Type B pancreatic cell (in vitro differentiated cells): ENCODE measurements at regions not wholly inside any gene's neighbourhood (a gene's known extent, or its start where the extent isn't known, plus 50 kb on each side); places are given as distances from the start of the nearest gene placed in this dataset.
"Not testable (repeated sequence)": the region's sequence is repeated elsewhere in the genome, so short reads cannot be mapped to it uniquely, and the experiment has no call there.

Experiments used
- DNase-seq: peaks from one replicate; pipeline ENCODE4 v3.0.0; 2021; ENCODE audit warnings: mixed read lengths; ENCODE audit not compliant: unreplicated experiment; ENCODE audit errors: extremely low spot score
- H3K27ac Mint-ChIP-seq: 2 replicates; pipeline ENCODE4 v1.8.0; 2021; ENCODE audit warnings: mild to moderate bottlenecking, mixed read lengths
- H3K27me3 Mint-ChIP-seq: 2 replicates; pipeline ENCODE4 v1.8.0; 2021; ENCODE audit warnings: mixed read lengths
- H3K36me3 Mint-ChIP-seq: 2 replicates; pipeline ENCODE4 v1.8.0; 2021; ENCODE audit warnings: mixed read lengths
- H3K4me1 Mint-ChIP-seq: one replicate; pipeline ENCODE4 v1.8.0; 2021; ENCODE audit warnings: mixed read lengths; ENCODE audit not compliant: unreplicated experiment
- H3K4me3 Mint-ChIP-seq: 2 replicates; pipeline ENCODE4 v1.8.0; 2021; ENCODE audit warnings: mild to moderate bottlenecking, mixed read lengths
- H3K9me3 Mint-ChIP-seq: 2 replicates; pipeline ENCODE4 v1.8.0; 2021; ENCODE audit warnings: mixed read lengths
- CTCF ChIP-seq: fragments of 200-600 bp; sonication (generic); conservative IDR thresholded peaks from 2 replicates; pipeline ENCODE4 v1.5.0; 2021; ENCODE audit warnings: antibody characterized with exemption, mild to moderate bottlenecking

GRCh38 chr12:102643879-102644575, 163.7 kb upstream of the IGF1 start:
- TF ChIP-seq CTCF, result no peak
- Mint-ChIP-seq H3K4me3 (no peak overlapping the region), H3K4me1 (no peaks in the 10 kb centered on the region), H3K27ac (no peak overlapping the region), H3K9me3 (no peaks in the 10 kb centered on the region), H3K27me3 (no peaks in the 10 kb centered on the region), H3K36me3 (no peaks in the 10 kb centered on the region)
- DNase-seq, result no peak

- H3K36me3 Mint-ChIP-seq, result no peaks in the 10 kb centered on the region
- TF ChIP-seq CTCF, result no peak
- H3K27ac Mint-ChIP-seq, result no peak overlapping the region
- H3K4me1 Mint-ChIP-seq, result no peaks in the 10 kb centered on the region
- no peaks in the 10 kb centered on the region for H3K27me3 Mint-ChIP-seq
- H3K4me3 Mint-ChIP-seq, result no peak overlapping the region
- no peaks in the 10 kb centered on the region for H3K9me3 Mint-ChIP-seq
- DNase-seq, result no peak
Measured at GRCh38 chr12:102642199-102642598, 161.8 kb upstream of the IGF1 start.

- H3K9me3 Mint-ChIP-seq, DNase-seq, H3K27me3 Mint-ChIP-seq, H3K4me1 Mint-ChIP-seq, H3K4me3 Mint-ChIP-seq, H3K36me3 Mint-ChIP-seq, H3K27ac Mint-ChIP-seq: not testable (repeated sequence)
Measured at GRCh38 chr12:102640658-102641057, 160.3 kb upstream of the IGF1 start.

- no peak overlapping the region for H3K27ac Mint-ChIP-seq
Measured at GRCh38 chr12:102638777-102639176, 158.4 kb upstream of the IGF1 start.

GRCh38 chr12:102633981-102634605, 153.7 kb upstream of the IGF1 start:
- H3K4me1 Mint-ChIP-seq, result no peaks in the 10 kb centered on the region
- no peak overlapping the region for H3K27ac Mint-ChIP-seq
- no peaks in the 10 kb centered on the region for H3K36me3 Mint-ChIP-seq
- no peak for DNase-seq
- no peak overlapping the region for H3K4me3 Mint-ChIP-seq
- no peaks in the 10 kb centered on the region for H3K9me3 Mint-ChIP-seq
- no peaks in the 10 kb centered on the region for H3K27me3 Mint-ChIP-seq
- TF ChIP-seq CTCF, result no peak

More at GRCh38 chr12:102638777-102639176, 158.4 kb upstream of the IGF1 start:
- no peaks in the 10 kb centered on the region for H3K36me3 Mint-ChIP-seq
- no peak for DNase-seq
- no peaks in the 10 kb centered on the region for H3K27me3 Mint-ChIP-seq
- no peaks in the 10 kb centered on the region for H3K9me3 Mint-ChIP-seq
- no peaks in the 10 kb centered on the region for H3K4me1 Mint-ChIP-seq
- H3K4me3 Mint-ChIP-seq, result no peak overlapping the region
- no peak for TF ChIP-seq CTCF

- H3K27me3 Mint-ChIP-seq, result no peaks in the 10 kb centered on the region
- no peak for DNase-seq
- no peak overlapping the region for H3K4me3 Mint-ChIP-seq
- H3K36me3 Mint-ChIP-seq, result peaks cover 4% of the 10 kb centered on the region
- H3K9me3 Mint-ChIP-seq, result peaks cover 15% of the 10 kb centered on the region
- no peak for TF ChIP-seq CTCF
- H3K4me1 Mint-ChIP-seq, result no peaks in the 10 kb centered on the region
- no peak overlapping the region for H3K27ac Mint-ChIP-seq
Measured at GRCh38 chr12:102631274-102631673, 150.9 kb upstream of the IGF1 start.
